ENCODE measurements at regions not wholly inside any gene's neighbourhood (a gene's known extent, or its start where the extent isn't known, plus 50 kb on each side); places are given as distances from the start of the nearest gene placed in this dataset.

- in situ Hi-C loops (cut with HindIII; ENCODE audit: extremely low pct_ligation_motif_present, low pct_unique_long_range_greater_than_20kb) (no loop called here), intact Hi-C loops (cut with micrococcal nuclease; ENCODE audit: unreplicated experiment) (no loop called here)
- H4K20me1 ChIP-seq (ENCODE audit: insufficient read depth, low read length): no peaks in the 10 kb centered on the region
- H3K27ac ChIP-seq (ENCODE audit: extremely low read length, insufficient read depth, low read length): no peak overlapping the region
- no peaks in the 10 kb centered on the region for H3K79me2 ChIP-seq (ENCODE audit: insufficient read depth, low read length)
- H3K4me2 ChIP-seq (ENCODE audit: low read depth, low read length): no peak overlapping the region
- ChIA-PET POLR2A (no interaction called here), CTCF (ENCODE audit: low intra/inter-chr PET ratio, low total read pairs) (no interaction called here)
- no peak overlapping the region for H3K4me3 ChIP-seq (replicated peaks in 1 of 3; ENCODE audit: insufficient read depth in 1 of 3, low read depth in 2 of 3, low read length in 3 of 3)
- WGBS (ENCODE audit: low lambda C conversion rate): 55% methylated on average over 4 of the region's 4 CpGs
- H3K4me1 ChIP-seq (ENCODE audit: insufficient read depth, low read length): peaks cover 12% of the 10 kb centered on the region; the same call in 1 of the 2 replicates
- no peaks in the 10 kb centered on the region for H3K9me3 ChIP-seq (ENCODE audit: low read length)
- TF ChIP-seq ZNF451 (CRISPR knock-in tag; IDR thresholded peaks at IDR 0.05): no peak
- no peak for TF ChIP-seq ZNF143 (CRISPR knock-in tag; IDR thresholded peaks at IDR 0.05)
- no peaks in the 10 kb centered on the region; a peak in 1 of 5 replicates for H3K27me3 ChIP-seq (ENCODE audit: control insufficient read depth in 1 of 2, insufficient read depth in 2 of 2, low read length in 2 of 2)
- H2AFZ ChIP-seq (ENCODE audit: low read length): no peak overlapping the region
- no peak overlapping the region for H3K9ac ChIP-seq (ENCODE audit: insufficient read depth, low read depth, low read length)
- no peak for DNase-seq (ENCODE audit: low spot score)
- no TSS peak for BruUV-seq (replicated peaks)
- no peak for FAIRE-seq
- no peak for ATAC-seq
- no peaks in the 10 kb centered on the region for H3K36me3 ChIP-seq (replicated peaks in 1 of 2; ENCODE audit: control insufficient read depth in 1 of 2, insufficient read depth in 2 of 2, low read length in 2 of 2)
These were observed 392.0 kb downstream of the EMP1 start for GRCh38 chr12:13588574-13588973.

GRCh38 chr12:13587721-13588390 lies 391.3 kb downstream of the EMP1 start:
- CTCF ChIA-PET (ENCODE audit: low intra/inter-chr PET ratio, low total read pairs): no interaction called here
- in situ Hi-C loops (cut with HindIII; ENCODE audit: extremely low pct_ligation_motif_present, low pct_unique_long_range_greater_than_20kb): no loop called here
- POLR2A ChIA-PET: no interaction called here

More at GRCh38 chr12:13587721-13588390, 391.3 kb downstream of the EMP1 start:
- TF ChIP-seq MED13 (CRISPR knock-in tag; IDR thresholded peaks at IDR 0.05): no peak
- no peak for TF ChIP-seq PRPF4 (IDR thresholded peaks at IDR 0.05; ENCODE audit: low read depth, low read length, poor library complexity, severe bottlenecking)
- Histone ChIP-seq H3K27ac (ENCODE audit: extremely low read length, insufficient read depth, low read length) (no peak overlapping the region), H3K79me2 (ENCODE audit: insufficient read depth, low read length) (no peaks in the 10 kb centered on the region), H3K4me3 (replicated peaks in 1 of 3; ENCODE audit: insufficient read depth in 1 of 3, low read depth in 2 of 3, low read length in 3 of 3) (no peak overlapping the region), H2AFZ (ENCODE audit: low read length) (no peak overlapping the region), H3K4me1 (ENCODE audit: insufficient read depth, low read length) (peaks cover 19% of the 10 kb centered on the region; the same call in 1 of the 2 replicates), H3K4me2 (ENCODE audit: low read depth, low read length) (no peak overlapping the region), H3K9ac (ENCODE audit: insufficient read depth, low read depth, low read length) (no peak overlapping the region), H3K36me3 (replicated peaks in 1 of 2; ENCODE audit: control insufficient read depth in 1 of 2, insufficient read depth in 2 of 2, low read length in 2 of 2) (no peaks in the 10 kb centered on the region), H3K9me3 (ENCODE audit: low read length) (no peaks in the 10 kb centered on the region), H4K20me1 (ENCODE audit: insufficient read depth, low read length) (no peaks in the 10 kb centered on the region), H3K27me3 (ENCODE audit: control insufficient read depth in 1 of 2, insufficient read depth in 2 of 2, low read length in 2 of 2) (no peaks in the 10 kb centered on the region; a peak in 1 of 5 replicates)
- intact Hi-C loops (cut with micrococcal nuclease; ENCODE audit: unreplicated experiment): no loop called here
- BruUV-seq (replicated peaks): no TSS peak
- WGBS (ENCODE audit: low lambda C conversion rate): 59% methylated on average over 5 of the region's 5 CpGs
- DNase-seq (ENCODE audit: low spot score): no peak
- no peak for FAIRE-seq
- no peak for ATAC-seq

Measured in HepG2 (cell line).